ENCODE measurements at regions not wholly inside any gene's neighbourhood (a gene's known extent, or its start where the extent isn't known, plus 50 kb on each side); places are given as distances from the start of the nearest gene placed in this dataset.
A peak's percentile ranks its signal among the peaks of the same experiment; 100 is the strongest.

DNA sequence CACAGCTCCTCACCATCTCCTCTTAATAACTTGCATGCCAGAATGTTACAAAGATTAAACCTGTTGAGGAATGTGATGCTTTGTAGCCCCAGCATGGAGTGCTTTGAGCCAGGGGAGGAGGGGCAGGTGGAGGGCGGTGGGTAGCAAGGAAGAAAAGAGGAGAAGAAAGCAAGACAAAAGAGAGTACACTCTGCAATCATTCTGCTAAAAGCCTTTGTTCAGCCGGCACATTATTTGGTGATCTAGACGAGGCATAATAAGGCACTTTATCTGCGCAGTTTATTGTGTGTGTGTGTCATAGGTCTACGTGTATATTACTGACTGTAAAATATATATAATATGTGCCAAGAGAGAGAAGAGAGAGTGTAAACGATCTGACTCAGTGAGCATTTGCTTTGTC, 139.1 kb downstream of the SOX9 start:
- ATAC-seq, result no peak

DNA sequence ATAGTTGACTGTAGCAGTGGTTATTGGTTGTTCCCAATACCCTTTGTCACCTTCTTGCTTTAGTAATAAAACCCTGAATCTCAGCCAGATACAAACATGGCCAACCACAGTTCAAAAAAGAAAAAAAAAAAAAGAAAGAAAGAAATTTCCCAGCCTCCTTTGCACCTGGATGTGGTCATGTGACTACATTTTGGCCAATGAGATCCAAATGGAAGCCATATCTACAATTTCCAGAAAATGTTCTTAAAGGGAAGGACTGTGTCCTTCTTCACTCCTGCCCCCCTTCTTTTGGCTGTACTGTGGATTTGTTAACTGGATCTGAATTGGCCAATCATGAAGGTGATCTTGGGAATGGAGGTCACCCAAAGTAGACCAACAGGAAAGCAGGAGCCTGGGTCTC, 141.9 kb downstream of the SOX9 start:
- no peak for ATAC-seq

DNA sequence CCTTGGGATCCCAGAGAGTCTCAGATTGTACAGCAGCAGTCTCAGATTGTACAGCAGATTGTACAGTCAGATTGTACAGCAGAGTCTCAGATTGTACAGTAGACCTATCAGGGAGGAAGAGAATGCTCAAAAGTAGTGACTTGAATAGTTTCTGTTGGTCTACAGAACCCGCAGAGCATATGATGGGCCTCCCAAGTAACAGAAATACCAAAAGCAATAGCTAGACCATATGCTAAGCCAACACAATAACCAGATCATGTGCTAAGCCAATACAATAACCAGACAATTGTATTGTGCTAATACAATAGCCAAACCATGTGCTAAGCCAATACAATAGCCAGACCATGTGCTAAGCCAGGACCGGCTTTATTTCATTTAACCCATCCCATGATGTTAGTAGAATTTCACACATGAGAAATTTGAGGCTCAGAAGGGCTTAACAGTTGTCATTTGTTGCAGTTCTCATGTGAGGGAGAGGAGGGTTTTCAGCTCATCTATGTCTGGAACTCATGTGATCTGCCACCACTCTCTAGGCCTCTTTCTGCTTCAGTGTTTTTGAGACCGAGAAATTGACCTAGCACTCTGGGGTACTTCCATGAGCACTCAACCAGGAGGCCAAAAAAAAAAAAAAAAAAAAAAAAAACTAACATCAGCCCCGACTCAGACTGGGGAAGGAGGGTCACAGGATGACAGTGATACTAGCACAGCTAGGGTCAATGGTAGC, 144.0 kb downstream of the SOX9 start:
- no peak for ATAC-seq

DNA sequence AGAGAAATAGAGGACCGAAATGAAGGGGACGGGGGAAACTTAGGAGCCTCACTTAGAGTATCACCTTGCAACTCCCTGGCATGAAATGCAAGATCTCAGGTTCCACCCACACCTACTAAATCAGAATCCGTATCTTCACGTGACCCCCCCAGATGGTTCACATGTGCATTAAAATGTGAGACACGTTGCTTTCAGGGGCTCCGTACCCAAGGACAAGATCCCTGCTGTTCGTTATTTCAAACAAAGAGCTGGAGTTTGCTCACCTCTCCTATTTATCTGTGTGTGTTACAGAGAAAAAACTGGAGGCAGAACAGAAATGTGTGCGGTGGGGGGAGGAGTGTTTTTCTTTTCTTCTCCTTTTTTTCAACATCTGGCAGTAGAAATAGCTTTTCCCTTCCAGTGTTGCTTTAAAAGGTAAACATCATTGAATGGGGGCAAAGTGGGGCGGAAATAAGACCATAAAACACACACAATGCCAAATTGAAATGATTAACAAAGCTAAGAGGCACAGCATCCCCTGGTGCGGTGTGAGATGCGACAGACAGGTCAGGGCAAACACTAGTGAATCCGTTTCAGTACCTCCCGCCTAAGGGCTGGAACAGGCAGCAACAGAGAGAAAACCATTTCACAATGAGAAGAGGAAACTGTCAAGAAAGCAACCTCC, 145.4 kb downstream of the SOX9 start:
- no peak for ATAC-seq

DNA sequence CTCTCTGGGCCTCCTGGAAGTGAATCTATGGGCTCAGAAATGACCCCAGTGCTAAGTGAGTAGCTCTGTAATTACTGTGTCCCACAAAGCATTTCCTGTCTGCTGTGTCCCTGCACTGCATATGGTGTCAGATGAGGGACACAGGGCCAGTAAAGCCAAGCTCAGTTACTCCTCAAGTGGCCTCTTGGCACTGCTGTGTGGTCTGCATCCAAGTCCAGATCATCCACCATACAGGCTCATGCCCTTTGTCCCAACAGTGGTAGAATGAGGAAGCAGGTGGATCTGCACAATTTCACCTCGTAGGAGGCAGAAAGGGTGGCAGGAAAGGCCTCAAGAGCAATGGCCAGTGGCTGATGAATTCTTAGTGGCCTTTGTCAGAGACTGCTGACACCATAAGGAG, 146.8 kb downstream of the SOX9 start:
- no peak for ATAC-seq

DNA sequence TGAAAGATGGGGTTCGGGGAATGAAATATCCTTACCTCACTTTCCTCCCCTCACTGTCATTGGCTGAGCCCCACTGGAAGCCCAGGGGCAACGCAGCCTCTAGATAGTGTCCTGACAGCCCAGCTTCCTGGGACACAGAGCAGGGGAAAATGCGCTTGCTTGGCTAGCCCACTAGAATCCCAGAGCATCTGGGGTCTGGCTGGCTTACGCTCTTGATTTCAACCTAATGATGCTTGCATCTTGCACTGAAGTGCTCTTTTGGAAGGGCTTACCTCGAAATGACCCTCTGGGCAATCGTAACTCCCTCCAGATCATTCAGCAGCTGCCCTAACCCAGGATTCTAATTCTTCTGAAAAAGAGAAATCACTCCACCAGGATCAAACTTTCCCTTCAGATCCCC, 147.6 kb downstream of the SOX9 start:
- no peak for ATAC-seq

DNA sequence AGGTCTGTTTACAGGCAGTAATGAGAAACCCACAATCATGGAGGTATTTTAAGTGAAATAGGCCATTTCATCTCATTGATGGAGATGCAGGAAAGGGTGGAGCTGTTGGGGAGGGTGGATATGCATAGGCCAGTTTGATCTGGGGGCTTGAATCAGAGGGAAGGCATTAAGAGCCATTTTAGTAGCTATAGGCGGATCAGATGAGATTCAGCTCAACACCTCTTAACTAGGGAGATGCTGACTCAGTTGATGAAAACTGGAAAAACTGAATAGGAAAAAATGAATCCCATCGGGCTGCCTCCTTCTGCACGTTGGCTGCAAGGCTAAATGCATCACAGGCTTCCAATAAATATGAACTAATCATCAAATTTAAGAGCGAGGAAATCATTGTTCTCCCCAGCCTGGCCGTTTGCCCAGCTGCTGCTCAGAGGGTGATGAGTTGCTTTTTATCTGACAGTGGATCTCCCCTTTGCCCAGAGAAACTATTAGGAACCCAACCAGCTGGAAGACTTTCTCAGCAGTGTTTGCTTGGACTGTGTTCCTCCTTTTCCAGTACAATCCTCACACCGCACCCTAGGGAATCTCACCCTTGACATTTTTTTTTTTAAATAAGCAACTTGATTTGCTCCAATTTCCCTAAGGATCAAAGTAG, 149.6 kb downstream of the SOX9 start:
- ATAC-seq, result no peak

DNA sequence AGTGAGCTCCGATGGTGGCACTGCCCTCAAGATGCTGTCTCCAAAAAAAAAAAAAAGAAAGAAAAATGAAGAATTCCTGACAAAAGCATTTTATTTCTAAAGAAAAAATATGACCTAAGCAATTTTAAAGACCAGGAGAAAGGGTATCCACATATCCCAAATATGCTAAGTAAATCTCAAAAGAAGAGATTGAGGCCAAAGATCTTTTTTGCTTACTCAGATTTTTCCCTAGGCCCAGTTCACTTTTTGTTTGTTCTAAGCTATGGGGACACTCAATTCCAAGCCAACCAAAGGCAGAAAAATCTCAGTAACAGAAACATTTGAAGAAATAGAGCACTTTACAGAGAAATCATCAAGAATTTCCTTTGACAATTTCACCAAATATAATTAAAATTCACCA, 150.8 kb downstream of the SOX9 start:
- no peak for ATAC-seq

DNA sequence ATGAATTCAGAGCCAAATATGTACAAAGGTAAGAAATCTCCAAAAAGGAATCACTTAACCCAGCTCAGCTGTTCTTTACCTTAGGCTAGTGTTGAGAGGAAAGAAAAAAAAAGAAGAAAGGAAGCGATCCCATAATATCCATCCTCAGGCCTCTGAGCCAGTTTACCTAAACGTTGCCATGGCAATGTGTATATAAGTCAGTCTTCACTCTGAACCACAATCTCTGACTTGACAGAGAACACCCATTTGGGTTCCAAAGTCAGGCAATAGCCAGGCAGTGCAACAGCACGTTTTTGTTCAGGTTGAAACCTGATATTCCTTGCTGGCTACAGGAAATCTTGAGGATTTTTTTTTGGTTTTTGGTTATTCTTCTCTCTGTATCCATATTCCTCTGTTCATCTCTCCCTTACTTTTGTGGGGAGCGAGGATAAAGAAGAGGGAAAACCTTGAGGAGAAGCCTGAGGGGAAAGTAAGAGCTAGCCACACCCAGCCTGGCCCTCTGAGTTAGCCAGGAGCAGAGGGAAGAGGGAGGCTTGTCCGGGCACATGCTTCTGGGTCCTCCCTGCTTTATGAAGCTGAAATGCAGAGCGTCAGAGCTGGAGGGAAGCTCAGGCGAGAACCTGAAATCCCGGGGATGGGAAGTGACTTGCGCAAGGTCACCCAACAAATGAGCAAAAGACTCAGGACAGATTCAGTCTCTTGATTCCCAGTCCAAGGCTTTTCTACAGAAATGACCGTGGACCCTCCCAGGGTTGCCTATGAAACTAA, 152.7 kb downstream of the SOX9 start:
- ATAC-seq, result peak; percentile 91

DNA sequence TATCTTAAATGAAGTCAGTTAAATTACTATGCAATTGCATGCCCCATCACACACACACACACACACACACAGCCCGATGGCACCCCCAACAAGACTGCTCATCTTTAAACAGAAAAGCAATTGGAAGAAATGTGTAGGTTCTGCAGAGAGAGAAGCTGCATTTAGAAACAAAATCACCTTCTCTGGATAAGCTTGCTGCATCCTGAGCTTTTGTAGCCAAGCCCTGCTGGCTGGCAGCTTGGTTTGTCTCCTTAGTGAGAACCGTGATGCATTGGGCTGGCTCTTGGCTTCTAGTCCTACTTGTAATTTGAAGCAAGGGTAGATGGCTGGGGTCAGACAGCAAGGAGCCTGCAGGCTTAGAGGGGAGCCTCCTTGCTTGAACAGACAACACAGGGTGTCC, 153.8 kb downstream of the SOX9 start:
- no peak for ATAC-seq

DNA sequence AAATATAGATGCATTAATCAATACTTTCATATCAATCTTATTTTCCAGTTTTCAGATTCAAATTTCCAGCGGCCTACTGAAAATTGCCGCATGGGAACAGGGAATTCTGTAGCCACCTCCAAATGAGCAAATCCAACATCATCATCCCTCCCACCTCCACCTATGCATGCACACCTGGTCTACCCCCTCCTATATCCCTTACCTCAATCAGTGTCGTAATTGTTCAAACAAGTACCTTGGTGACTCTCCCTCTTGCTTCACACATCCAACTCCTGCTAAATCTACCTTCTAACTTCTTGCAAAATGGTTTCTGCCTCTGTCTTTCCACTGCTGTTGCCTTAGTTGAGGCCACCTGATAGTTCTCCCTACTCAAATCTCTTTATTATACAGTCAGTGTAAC, 160.1 kb downstream of the SOX9 start:
- no peak for ATAC-seq

DNA sequence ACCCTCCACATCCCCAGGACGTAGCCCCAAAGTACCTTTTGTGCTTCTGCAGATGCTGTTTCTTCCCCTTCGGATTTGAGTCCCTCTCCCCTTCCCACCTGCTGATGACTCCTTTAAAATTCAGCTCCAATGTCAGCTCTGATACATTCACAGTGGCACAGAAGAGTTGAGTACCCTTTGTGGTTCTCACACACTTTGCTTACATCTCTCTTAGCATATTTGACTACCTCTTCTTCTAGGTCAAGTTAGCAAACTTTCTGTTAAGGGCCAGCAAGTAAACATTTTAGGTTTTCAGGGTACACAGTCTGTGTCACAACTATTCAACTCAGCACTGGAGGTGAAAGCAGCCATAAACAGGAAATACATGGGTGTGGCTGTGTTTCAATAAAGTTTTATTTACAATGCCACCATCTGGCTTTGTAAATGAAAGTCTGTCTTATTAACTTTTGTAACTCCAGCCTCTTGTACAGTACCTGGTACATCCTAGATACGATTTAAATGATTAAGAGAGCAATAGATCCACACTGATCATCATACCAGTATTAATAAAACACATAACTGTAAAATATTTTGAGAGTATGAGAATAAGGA, 161.7 kb downstream of the SOX9 start:
- ATAC-seq, result no peak

DNA sequence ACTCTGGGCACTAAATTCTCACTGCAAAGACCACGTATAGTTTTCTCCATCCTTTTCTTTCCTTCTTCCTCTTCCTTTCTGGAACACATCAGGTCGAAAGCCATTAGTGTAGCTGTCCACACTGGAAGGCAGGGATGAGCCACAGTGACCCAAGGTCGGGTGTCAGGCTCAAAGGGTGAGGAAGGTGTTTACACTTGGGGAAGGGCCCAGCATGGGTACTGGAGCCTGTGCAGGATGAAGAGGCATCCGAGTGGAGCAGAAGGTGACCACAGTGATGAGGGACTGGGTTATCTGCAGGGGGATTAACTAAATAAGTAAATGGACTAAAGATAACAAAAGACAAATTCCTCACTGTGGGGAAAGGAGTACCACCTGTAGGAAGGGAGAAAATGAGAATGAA, 164.0 kb downstream of the SOX9 start:
- no peak for ATAC-seq

DNA sequence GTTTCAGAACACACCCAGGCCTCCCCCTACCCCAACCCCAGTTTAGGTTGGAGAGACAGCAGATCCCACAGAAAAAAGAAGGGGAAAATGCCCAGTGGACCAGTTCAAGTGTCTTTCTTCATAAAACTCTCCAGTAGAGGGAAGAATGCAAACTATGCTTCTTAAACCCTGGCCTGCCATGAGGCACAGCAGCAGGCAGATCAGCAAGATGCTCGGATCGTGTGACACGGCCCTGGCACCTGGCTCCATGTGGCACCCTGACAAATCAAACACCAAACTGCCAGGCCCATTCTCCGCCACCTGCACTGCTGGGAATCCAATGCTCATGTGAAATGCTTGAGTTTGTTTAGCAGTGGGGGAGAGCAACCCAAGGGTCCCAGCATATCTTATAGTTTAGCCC, 166.8 kb downstream of the SOX9 start:
- no peak for ATAC-seq

DNA sequence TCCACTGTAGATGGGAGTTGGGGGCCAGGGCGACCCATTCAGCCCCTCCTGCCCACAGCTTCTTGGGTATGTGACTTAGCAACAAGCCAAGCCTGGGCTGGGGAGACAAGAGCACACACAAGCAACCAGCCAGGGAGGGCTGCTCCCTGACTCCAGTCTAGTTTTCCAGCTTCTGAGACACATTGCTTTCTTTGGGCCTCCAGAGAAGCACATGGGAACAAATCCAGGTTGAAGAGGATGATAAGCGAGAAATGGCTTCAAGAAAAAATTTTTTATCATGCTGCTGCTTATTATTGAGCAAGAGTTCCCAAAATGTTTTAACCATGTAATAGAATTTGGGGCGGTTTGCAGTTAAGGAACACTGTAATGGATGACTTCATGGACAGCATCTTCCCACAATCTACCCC, 173.7 kb downstream of the SOX9 start:
- no peak for ATAC-seq

DNA sequence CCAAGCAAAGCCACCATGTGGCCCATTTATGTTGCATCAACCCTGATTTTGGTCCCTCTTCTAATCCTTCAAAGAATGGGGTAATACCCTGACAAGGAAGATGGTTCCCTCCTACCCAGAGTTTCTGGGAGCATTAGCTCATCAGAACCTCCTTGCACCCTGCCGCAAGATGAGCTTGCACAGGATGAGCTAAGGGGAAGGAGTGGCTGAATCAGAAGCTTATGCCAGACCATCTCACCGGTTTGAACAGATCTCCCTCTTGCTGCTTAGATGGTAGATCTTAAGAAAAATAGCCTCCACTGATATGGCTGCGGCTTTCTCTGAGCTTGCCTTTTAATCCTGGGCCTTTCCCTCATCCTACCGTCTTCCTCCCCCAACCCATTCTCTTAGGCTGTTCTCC, 175.1 kb downstream of the SOX9 start:
- ATAC-seq, result peak; percentile 47

DNA sequence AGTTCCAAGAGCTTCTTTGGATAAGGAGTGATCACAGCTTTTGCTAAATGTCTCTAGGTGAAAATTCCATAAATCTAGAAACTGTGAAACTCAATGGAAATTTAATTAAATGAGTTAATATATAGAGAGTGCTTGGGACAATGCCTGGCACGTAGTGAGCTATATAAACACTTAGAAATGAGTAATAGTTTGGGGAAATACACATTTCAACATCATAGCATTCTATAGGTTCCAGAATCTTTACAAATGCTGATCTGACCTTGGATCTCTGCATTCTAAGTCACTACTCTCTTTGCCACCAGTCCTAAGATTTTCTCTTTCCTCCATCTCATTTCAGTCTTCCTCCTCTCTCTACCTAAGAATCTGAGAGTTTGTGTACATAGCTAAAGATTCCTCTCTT, 175.6 kb downstream of the SOX9 start:
- peak; percentile 84 for ATAC-seq

DNA sequence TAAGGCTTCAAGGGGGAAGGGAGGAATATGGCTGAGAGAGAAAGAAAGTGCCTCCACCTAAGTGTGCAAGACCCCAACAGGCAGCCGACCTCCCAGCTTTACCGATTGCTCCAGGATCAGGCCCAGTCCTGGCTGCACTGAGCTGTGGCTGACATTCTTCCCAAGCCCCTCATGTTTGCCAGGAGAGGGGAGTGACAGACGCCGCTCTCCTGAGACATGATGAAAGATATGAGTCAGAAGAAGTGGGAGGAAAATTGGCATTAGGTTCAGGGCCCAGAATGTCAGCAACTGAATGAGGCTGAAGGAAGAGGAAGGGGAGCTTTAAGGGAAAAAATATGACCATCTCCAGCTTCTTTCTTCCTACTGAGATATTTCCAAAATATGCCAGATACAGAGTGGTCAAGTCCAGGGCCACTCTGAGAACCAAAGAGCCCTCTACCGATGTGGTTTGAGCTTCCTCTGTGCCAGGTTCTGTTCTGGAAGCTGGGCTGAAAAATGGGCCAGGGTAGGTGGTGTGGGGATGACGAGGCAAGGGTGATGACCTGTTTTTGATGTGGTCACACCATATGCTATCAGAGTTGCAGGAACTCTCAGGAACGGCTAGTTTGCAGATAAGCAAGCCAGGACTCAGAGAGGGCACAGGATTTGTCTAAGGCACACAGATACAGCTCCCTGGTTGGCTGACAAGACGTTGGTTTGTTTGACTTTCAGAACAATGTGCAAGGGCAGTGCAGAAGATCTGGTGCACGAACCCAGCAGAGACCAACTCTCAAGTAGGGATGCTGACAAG, 176.7 kb downstream of the SOX9 start:
- peak; percentile 59 for ATAC-seq

DNA sequence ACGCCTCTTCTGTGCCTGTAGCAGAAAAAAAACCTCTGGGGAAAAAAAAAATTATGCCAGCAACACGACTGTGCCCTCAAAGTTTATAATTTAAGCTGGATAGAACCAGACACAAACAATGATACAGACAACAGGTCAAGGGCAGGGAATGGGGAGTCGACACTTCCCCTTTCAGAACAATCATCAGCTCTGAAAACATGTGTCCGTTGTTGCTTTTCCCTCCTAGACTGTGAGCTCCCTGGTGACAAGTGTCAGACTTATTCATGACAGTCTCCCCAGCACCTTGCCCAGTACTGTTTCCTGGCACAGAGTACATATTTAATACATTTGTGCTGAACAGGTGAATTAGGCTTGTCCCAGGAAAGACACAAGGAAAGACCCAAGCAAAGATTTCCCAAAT, 178.3 kb downstream of the SOX9 start:
- ATAC-seq, result no peak

DNA sequence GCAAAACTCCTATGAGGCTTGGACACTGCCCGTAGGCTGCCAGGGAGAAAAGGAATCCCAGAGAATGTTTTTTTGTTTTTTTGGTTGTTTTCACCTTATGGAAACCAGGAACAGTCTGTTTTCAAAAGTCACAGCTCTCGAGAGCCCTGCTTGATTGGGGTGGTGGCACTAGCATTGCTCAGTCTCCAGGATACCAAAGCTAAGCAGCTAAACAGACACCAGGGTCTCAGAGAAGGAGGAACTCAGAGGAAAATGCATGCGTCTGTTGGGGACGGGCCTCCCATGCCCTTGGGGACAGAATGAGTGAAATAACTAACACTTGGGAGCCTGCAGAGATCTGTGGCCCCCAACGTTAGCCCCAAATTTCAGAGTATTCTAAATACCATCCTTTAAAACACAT, 178.8 kb downstream of the SOX9 start:
- ATAC-seq, result no peak

DNA sequence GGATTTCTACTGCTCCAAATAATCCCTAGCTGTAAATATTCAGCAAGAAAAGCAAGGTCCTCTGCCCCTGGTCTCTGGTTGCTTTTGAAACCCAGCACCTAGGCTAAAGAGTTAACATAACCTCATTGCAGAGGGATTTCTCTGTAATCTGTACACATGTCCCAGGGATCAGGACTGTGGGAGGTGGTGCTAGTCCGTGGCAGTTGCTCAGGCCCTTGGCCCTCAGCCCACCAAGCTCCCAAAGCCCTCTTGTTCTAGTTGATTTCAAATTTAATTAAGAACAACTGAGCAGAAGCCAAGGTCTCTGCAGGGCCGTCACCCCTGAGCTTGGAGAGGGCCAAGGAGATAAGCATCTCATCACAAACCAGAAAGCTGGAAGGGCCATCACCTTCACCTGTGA, 181.1 kb downstream of the SOX9 start:
- no peak for ATAC-seq

DNA sequence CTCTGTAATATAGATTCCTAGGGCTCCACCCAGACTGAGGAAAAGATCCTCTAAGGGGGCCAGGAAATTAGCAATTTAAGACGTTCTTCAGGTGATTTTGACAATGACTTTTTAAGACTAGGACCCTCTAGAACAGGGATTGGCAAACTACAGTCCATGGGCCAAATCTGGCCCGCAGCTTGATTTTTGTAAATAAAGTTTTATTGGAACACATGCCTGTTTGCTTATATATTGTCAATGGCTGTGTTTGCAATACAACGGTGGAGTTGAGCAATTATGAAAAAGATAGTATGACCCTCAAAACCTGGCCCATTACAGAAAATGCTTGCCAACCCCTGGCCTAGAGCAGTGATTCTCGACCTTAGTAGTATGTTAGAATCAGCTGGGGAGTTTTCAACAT, 181.9 kb downstream of the SOX9 start:
- no peak for ATAC-seq
